HFFc6 (cell line): ENCODE measurements at regions not wholly inside any gene's neighbourhood (a gene's known extent, or its start where the extent isn't known, plus 50 kb on each side); places are given as distances from the start of the nearest gene placed in this dataset.
A peak's percentile ranks its signal among the peaks of the same experiment; 100 is the strongest.

Experiments used
- DNase-seq: peaks from one replicate; pipeline ENCODE4 v3.0.0-alpha.2; 2018
- H3K27ac Mint-ChIP-seq: 2 replicates; pipeline ENCODE4 v1.8.0; 2020; ENCODE audit warnings: mild to moderate bottlenecking, mixed read lengths
- H3K27me3 Mint-ChIP-seq: 2 replicates; pipeline ENCODE4 v1.8.0; 2021; ENCODE audit warnings: mild to moderate bottlenecking, moderate library complexity, mixed read lengths; ENCODE audit not compliant: insufficient read depth
- H3K36me3 Mint-ChIP-seq: 2 replicates; pipeline ENCODE4 v1.8.0; 2021; ENCODE audit warnings: low read depth, mixed read lengths
- H3K4me1 Mint-ChIP-seq: 2 replicates; pipeline ENCODE4 v1.8.0; 2020; ENCODE audit warnings: low read depth, mixed read lengths
- H3K4me3 Mint-ChIP-seq: 2 replicates; pipeline ENCODE4 v1.8.0; 2020; ENCODE audit warnings: mild to moderate bottlenecking, moderate library complexity, mixed read lengths
- H3K9me3 Mint-ChIP-seq: 2 replicates; pipeline ENCODE4 v1.8.0; 2020; ENCODE audit warnings: mild to moderate bottlenecking, mixed read lengths
- TF ChIP-seq, protein P1 (sequence below): fragments of 200-600 bp; sonication (generic); IDR thresholded peaks from 2 replicates; pipeline ENCODE4 v1.5.0; 2021; ENCODE audit warnings: antibody characterized with exemption, mild to moderate bottlenecking

DNA sequence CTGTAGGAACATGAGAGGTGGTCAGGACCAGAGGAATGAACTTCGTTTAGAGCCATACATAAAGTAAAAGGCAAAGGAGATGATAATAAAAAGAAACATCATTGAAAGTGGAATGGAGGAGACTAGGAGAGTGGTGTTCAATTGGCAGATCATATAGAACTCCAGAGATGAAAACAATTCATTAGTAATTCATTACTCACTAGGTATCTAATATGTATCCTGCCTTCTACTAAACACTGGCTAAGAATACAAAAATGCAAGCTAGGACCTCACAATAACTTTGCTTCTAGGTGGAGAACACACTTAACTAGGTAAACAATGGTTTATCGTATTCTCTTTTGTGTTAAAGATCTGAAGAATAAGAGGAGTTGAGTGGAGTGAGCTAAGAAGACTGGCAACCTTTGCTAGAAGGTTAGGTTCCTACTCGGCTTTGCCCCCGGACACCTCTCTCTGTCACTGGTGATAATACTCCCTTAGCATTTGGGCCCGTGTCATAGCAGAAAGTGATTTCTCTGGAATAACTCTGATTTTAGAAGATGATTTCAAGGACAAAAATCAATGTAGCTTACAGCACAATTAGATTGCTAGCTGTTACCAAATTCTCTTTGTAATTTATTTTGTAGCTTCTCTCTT lies 88.6 kb upstream of the IFNE start:
- Mint-ChIP-seq H3K27ac (peak overlapping the region; percentile 54), H3K27me3 (no peaks in the 10 kb centered on the region; the same call in 1 of the 2 replicates), H3K9me3 (no peaks in the 10 kb centered on the region), H3K36me3 (peaks cover 17% of the 10 kb centered on the region; the same call in 1 of the 2 replicates), H3K4me1 (peaks cover 88% of the 10 kb centered on the region), H3K4me3 (peak overlapping the region; percentile 7; the same call in 1 of the 2 replicates)
- TF ChIP-seq, protein P1, sequence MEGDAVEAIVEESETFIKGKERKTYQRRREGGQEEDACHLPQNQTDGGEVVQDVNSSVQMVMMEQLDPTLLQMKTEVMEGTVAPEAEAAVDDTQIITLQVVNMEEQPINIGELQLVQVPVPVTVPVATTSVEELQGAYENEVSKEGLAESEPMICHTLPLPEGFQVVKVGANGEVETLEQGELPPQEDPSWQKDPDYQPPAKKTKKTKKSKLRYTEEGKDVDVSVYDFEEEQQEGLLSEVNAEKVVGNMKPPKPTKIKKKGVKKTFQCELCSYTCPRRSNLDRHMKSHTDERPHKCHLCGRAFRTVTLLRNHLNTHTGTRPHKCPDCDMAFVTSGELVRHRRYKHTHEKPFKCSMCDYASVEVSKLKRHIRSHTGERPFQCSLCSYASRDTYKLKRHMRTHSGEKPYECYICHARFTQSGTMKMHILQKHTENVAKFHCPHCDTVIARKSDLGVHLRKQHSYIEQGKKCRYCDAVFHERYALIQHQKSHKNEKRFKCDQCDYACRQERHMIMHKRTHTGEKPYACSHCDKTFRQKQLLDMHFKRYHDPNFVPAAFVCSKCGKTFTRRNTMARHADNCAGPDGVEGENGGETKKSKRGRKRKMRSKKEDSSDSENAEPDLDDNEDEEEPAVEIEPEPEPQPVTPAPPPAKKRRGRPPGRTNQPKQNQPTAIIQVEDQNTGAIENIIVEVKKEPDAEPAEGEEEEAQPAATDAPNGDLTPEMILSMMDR = no peak
- no peak for DNase-seq

DNA sequence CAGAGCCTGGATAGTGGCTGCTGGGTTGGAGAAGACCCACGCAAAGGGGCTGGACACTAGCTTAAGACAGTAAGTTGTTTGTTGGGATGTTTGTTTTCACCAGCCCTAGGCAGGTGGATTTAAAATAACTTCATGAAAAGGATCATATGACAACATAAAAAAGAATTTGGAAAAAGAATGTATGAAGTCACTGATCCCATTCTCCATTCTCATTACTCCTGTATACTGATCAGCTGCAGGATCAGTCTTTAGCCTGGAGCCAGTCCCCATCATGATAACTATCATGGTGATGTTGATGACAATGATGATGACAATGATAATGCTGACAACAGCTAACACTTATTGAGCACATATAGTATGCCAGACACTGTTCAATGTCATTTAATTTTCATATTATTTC lies 92.1 kb upstream of the IFNE start:
- TF ChIP-seq, protein P1 = no peak
- H3K9me3 Mint-ChIP-seq = no peaks in the 10 kb centered on the region
- H3K4me1 Mint-ChIP-seq = peaks cover 91% of the 10 kb centered on the region
- H3K27ac Mint-ChIP-seq = no peak overlapping the region
- no peak overlapping the region for H3K4me3 Mint-ChIP-seq
- DNase-seq = no peak
- no peaks in the 10 kb centered on the region for H3K36me3 Mint-ChIP-seq
- peaks cover 3% of the 10 kb centered on the region for H3K27me3 Mint-ChIP-seq

DNA sequence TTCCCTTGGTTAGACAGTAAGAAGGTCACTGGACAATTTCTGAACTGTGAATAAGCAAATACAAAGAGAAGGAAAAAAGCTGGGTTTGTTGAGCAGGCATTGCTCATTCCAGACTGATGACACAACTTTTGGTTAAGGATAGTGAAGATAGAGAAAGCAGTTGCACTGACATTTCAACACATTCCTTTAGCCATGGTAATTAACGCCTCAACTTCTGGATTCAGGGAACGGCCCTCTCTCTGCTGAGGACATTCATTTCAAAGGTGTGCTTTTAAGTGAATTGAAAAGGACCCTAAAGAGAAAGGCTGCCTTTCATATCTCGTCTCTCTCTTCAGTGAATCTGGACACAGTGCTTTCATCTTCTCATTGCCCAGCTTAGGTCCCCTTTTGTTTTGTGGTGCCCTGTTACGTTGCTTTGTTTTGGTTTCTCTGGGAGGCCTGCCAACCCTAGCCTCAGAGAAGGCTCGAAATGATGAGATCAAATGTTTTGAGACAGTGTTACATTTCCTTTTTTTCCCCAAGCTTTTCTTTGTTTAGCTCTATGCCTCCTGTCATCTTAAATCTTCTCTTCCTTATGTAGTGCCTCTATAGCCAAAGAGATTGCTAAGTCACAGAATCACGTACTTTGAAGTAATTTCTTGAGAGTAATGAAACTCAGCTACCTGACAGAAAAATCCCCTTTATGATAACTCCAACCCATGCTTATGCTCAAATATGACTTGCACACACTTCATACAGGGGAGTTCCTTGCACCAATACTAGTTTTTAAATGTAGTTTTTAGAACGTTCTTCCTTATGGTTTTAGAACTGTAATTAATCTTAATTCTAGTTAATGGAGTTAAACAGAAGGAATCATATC lies 94.4 kb upstream of the IFNE start:
- Mint-ChIP-seq H3K4me1 (peaks cover 91% of the 10 kb centered on the region), H3K4me3 (peak overlapping the region; percentile 85), H3K27me3 (peaks cover 3% of the 10 kb centered on the region; the same call in 1 of the 2 replicates), H3K36me3 (peaks cover 6% of the 10 kb centered on the region; the same call in 1 of the 2 replicates), H3K27ac (peak overlapping the region; percentile 97), H3K9me3 (no peaks in the 10 kb centered on the region)
- peak; percentile 88 for DNase-seq
- TF ChIP-seq, protein P1 = no peak

DNA sequence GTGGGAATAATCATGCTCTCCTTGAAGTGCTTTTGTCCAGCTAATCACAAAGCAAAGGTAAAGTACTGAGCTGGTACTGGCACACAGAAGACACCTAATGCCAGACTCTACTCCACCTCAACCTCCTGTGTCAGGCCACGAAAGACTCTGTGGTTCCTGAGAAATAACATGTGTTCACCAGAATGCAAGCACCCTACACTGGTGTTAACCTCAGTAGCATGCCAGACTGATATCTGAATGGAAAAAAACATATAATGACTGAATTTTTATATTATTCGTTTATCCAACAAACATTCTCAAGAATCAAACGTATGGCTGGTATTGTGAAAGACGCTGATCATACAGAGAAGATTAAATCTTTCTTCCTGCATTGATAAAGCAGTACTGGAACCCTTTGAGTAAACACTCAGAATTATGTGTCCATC lies 97.1 kb upstream of the IFNE start:
- Mint-ChIP-seq H3K27ac (peak overlapping the region; percentile 84), H3K36me3 (peaks cover 6% of the 10 kb centered on the region; the same call in 1 of the 2 replicates), H3K9me3 (no peaks in the 10 kb centered on the region), H3K4me1 (peaks cover 88% of the 10 kb centered on the region), H3K27me3 (peaks cover 3% of the 10 kb centered on the region; the same call in 1 of the 2 replicates), H3K4me3 (peak overlapping the region; percentile 86)
- DNase-seq = no peak
- TF ChIP-seq, protein P1 = no peak

DNA sequence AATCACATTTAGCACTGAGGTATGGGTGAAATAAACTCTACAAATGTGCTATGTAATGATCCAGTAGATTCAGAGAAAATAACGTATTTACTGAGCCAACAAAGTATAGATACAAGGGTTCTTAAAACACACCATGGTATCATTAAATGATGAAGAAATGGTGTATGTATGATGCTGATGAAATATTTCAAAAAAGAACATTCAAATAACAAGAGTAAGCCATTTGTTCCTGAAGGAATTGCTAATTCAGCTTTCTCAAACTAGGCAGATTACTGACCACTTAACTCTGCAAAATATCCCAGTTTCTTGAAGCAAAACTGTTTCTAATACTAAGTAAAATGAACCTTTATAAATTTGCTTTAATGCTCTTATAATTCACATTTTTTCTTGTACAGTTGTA lies 97.6 kb upstream of the IFNE start:
- Mint-ChIP-seq H3K9me3 (no peaks in the 10 kb centered on the region), H3K27ac (peak overlapping the region; percentile 84), H3K4me3 (peak overlapping the region; percentile 86; the same call in 1 of the 2 replicates), H3K4me1 (peaks cover 90% of the 10 kb centered on the region), H3K36me3 (peaks cover 9% of the 10 kb centered on the region), H3K27me3 (peaks cover 3% of the 10 kb centered on the region; the same call in 1 of the 2 replicates)
- no peak for DNase-seq
- TF ChIP-seq, protein P1 = no peak
